Bronchial epithelial cell (primary cell): ENCODE measurements at regions not wholly inside any gene's neighbourhood (a gene's known extent, or its start where the extent isn't known, plus 50 kb on each side); places are given as distances from the start of the nearest gene placed in this dataset.

Experiments used
- DNase-seq: peaks from one replicate; pipeline ENCODE4 v3.0.0-alpha.2; 2010; ENCODE audit warnings: low read depth
- FAIRE-seq: peaks from 2 replicates; lab custom pipeline; 2011; peaks lifted over from hg19 to GRCh38; lab: Jason Lieb, UNC
- H3K27me3 ChIP-seq: 2 replicates; pipeline ENCODE4 v1.5.1; 2011; ENCODE audit warnings: low read length; ENCODE audit not compliant: control insufficient read depth, insufficient read depth
- H3K36me3 ChIP-seq: 2 replicates; pipeline ENCODE4 v1.5.1; 2011; ENCODE audit warnings: low read length; ENCODE audit not compliant: control insufficient read depth, insufficient read depth
- H3K4me3 ChIP-seq: 2 replicates; pipeline ENCODE4 v1.5.1; 2011; ENCODE audit warnings: mild to moderate bottlenecking, low read depth, low read length, control low read depth
- TF ChIP-seq, protein P1 (sequence below): IDR thresholded peaks from 2 replicates; pipeline ENCODE4 v1.5.1; 2011; ENCODE audit warnings: mild to moderate bottlenecking, moderate library complexity, low read length, control low read depth, inconsistent platforms; ENCODE audit not compliant: insufficient read depth, severe bottlenecking

DNA sequence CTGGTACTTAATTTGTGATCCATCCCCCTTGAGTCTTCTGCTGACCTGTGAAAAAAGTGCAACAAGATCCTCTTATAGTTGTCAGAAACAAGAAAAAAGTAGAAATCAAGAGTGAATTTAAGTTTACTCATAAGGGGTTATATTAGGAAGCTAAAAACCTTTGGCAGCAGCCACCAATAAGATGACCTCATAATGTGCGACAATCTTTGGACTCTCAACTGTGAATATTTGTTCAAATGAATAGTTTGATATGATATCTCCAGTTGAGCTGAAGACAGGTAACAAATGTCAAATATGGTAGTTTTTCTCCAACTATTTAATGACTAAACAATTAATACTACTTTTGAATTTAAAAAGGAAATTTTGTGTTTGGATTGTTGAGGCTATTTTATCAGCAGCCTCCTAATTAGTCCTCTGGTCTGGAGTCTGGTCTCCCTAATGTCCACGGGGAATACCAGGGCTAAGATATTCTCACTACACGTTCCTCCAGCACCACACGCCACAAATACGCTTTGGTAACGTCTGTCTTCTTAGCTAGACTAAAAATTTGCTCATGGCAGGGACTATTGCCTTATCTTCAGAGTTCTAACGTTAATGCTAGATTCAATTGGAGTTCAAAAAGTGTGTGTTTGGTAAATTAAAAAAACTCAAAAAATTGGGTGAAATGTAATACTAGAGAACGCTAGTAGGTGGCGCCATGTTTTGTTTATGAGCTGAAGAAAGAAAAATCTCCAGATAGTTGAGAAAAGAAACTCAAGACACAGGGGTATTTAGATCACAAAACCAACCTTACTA, 51.0 kb upstream of the PDX1 start:
- FAIRE-seq (no peak), DNase-seq (peak; percentile 9)
- Histone ChIP-seq H3K36me3 (no peaks in the 10 kb centered on the region), H3K27me3 (no peaks in the 10 kb centered on the region), H3K4me3 (no peak overlapping the region)
- TF ChIP-seq, protein P1, sequence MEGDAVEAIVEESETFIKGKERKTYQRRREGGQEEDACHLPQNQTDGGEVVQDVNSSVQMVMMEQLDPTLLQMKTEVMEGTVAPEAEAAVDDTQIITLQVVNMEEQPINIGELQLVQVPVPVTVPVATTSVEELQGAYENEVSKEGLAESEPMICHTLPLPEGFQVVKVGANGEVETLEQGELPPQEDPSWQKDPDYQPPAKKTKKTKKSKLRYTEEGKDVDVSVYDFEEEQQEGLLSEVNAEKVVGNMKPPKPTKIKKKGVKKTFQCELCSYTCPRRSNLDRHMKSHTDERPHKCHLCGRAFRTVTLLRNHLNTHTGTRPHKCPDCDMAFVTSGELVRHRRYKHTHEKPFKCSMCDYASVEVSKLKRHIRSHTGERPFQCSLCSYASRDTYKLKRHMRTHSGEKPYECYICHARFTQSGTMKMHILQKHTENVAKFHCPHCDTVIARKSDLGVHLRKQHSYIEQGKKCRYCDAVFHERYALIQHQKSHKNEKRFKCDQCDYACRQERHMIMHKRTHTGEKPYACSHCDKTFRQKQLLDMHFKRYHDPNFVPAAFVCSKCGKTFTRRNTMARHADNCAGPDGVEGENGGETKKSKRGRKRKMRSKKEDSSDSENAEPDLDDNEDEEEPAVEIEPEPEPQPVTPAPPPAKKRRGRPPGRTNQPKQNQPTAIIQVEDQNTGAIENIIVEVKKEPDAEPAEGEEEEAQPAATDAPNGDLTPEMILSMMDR, result peak; percentile 31

DNA sequence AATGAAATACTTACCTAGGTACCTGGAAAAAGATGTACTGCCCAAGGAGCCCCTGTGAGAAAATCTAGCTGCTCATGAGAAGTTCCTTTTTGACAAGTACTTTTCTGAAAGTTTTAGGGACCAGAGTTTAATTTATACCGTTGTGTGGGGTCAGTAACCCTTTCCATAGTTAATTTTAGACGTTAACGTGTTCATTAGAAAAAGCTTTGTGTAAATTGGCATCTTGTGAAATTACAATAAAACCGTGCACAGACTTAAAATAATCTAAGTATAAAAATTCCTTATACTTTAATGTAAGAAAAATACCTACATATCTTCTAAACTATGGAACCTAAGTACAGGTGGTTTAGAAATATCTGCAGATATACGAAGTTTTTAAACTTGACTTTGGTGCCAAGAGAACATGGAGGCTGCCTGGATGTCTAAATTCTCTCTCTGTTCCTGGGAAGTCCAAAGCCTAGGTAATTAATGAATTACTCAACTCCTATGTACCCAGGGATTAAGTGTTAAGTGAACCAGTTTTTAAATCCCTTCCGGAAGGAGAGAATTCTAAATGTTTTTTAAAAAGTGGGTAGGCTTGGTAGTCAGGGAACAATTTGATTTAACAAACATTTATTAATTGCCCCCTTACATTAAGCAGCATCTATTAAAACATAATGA, 50.2 kb upstream of the PDX1 start:
- H3K36me3 ChIP-seq, result no peaks in the 10 kb centered on the region
- no peaks in the 10 kb centered on the region for H3K27me3 ChIP-seq
- TF ChIP-seq, protein P1, result no peak
- H3K4me3 ChIP-seq, result no peak overlapping the region
- DNase-seq (no peak), FAIRE-seq (no peak)
